ENCODE measurements at regions not wholly inside any gene's neighbourhood (a gene's known extent, or its start where the extent isn't known, plus 50 kb on each side); places are given as distances from the start of the nearest gene placed in this dataset.

DNA sequence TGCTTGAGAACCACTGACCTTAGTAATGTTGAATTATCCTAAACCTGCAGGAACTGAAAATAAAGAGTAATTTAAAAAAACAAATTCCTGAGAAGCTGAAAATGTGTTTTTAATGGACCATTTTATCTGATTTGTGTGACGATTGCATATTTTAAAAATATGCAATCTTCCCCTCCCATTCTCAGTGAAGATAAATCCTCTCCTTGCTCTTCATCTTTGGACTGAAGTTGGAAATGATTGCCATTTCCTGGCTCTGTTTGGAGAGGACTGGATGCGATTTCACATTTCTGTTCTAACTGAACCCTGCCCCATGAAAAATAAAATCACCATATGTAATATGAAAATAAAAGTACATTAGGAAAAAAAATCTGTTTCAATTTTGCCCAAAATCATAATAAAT, 216.3 kb downstream of the SLC6A15 start:
- no peaks in the 10 kb centered on the region for H3K4me1 ChIP-seq (ENCODE audit: insufficient read depth, low read length)
- H3K4me3 ChIP-seq (ENCODE audit: low read length) = no peak overlapping the region
- H3K27me3 ChIP-seq (ENCODE audit: insufficient read depth, low read length) = no peaks in the 10 kb centered on the region
- H3K9me3 ChIP-seq (ENCODE audit: low read length) = no peaks in the 10 kb centered on the region
- H3K36me3 ChIP-seq (ENCODE audit: insufficient read depth, low read length) = no peaks in the 10 kb centered on the region
- no peak overlapping the region for H2AFZ ChIP-seq (ENCODE audit: low read depth, low read length)

DNA sequence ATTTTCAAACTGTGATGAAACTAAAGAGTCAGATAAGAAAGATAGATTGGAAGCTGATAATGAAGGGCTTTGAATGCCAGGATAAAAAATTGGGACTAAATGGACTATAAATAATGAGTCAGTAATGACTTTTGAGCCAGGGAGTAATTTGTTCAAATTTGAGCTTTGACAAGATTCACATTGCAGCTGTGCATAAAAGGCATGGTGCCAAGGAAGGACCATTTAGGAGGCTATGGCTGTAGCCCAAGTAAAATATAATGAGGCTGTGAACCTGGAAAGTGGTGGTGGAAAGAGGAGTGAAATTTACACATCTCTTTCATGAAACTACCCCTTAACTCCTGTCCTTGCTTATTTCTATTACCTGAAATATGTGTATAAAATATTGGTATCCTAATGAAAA, 218.5 kb downstream of the SLC6A15 start:
- Histone ChIP-seq H3K4me1 (ENCODE audit: insufficient read depth, low read length) (no peaks in the 10 kb centered on the region), H3K36me3 (ENCODE audit: insufficient read depth, low read length) (no peaks in the 10 kb centered on the region), H2AFZ (ENCODE audit: low read depth, low read length) (no peak overlapping the region), H3K9me3 (ENCODE audit: low read length) (no peaks in the 10 kb centered on the region), H3K4me3 (ENCODE audit: low read length) (no peak overlapping the region), H3K27me3 (ENCODE audit: insufficient read depth, low read length) (no peaks in the 10 kb centered on the region)

DNA sequence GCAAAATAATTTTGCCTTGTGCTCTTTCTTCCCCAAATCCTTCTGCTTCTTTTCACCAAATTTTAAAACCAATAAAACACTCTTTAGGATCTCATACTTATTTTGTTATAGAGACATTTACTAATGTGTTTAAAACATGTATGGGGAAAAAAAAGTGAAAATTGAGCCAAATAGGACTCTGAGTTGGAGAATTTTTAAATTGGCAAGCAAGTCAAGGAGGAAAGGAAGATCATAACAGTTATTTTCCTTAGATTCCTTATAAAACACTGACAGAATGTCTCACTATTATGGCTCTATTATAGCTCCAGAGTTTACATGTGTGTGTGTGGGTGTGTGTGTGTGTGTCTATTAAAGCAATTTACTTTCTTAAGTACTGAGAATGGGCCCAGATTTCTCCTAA, 220.5 kb downstream of the SLC6A15 start:
- no peaks in the 10 kb centered on the region for H3K4me1 ChIP-seq (ENCODE audit: insufficient read depth, low read length)
- H3K27me3 ChIP-seq (ENCODE audit: insufficient read depth, low read length) = no peaks in the 10 kb centered on the region
- no peak overlapping the region for H3K4me3 ChIP-seq (ENCODE audit: low read length)
- no peak overlapping the region for H2AFZ ChIP-seq (ENCODE audit: low read depth, low read length)
- no peaks in the 10 kb centered on the region for H3K9me3 ChIP-seq (ENCODE audit: low read length)
- no peaks in the 10 kb centered on the region for H3K36me3 ChIP-seq (ENCODE audit: insufficient read depth, low read length)

DNA sequence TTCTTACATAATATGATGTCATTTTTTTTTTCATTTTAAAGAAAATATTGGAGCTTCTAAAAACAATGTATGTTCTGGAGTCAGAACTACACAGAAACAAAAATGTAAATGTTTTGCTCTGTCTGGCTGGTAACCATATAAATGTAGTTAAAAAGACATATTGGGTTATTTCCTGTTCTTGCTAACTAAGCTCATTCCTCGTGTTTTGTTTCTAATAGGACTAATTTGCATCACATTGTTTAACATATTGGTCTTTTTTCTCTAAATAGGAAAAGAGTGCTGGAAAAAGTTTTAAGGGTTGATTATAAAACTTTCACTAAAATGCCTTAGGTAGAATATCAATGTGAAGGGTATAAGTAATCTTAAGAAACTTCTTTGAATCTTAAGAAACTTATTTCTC, 221.3 kb downstream of the SLC6A15 start:
- Histone ChIP-seq H3K4me3 (ENCODE audit: low read length) (no peak overlapping the region), H3K9me3 (ENCODE audit: low read length) (no peaks in the 10 kb centered on the region), H2AFZ (ENCODE audit: low read depth, low read length) (no peak overlapping the region), H3K4me1 (ENCODE audit: insufficient read depth, low read length) (no peaks in the 10 kb centered on the region), H3K27me3 (ENCODE audit: insufficient read depth, low read length) (no peaks in the 10 kb centered on the region), H3K36me3 (ENCODE audit: insufficient read depth, low read length) (no peaks in the 10 kb centered on the region)

DNA sequence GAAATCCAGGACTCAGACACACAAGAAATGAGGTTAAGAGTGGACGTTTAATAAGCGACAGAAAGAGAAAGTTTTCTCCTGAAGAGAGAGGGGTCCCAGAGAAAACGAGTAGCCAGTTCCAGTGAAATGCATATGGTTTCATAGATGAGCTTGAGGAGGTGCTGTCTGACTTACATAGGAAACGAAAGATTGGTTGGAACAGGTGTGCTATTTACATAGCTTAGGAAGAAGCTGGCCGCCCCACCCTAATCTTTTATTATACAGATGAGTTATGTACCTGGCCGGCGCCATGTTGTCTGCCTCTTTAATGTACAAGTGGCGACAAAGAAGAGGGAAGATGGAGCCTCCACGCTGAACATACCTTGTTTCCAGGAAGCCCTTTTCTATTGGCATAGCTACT, 223.0 kb downstream of the SLC6A15 start:
- Histone ChIP-seq H3K4me3 (ENCODE audit: low read length) (no peak overlapping the region), H3K27me3 (ENCODE audit: insufficient read depth, low read length) (no peaks in the 10 kb centered on the region), H3K9me3 (ENCODE audit: low read length) (no peaks in the 10 kb centered on the region), H3K4me1 (ENCODE audit: insufficient read depth, low read length) (no peaks in the 10 kb centered on the region), H2AFZ (ENCODE audit: low read depth, low read length) (no peak overlapping the region), H3K36me3 (ENCODE audit: insufficient read depth, low read length) (no peaks in the 10 kb centered on the region)

DNA sequence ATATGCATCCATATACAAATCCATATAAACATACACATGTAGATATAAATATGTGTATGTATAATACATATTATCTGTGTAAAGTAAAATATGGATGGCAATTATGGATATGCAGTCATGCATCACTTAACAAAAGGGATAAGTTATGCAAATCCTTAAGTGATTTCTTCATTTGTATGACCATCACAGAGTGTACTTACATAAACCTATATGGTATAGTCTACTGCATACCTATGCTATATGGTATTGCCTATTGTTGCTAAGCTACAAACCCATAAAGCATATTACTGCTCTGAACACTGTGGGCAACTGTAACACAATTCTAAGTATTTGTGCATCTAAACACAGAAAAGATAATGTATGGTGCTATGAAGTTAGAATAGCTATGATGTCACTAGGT, 227.2 kb downstream of the SLC6A15 start:
- Histone ChIP-seq H3K4me3 (ENCODE audit: low read length) (no peak overlapping the region), H3K9me3 (ENCODE audit: low read length) (no peaks in the 10 kb centered on the region), H3K4me1 (ENCODE audit: insufficient read depth, low read length) (no peaks in the 10 kb centered on the region), H2AFZ (ENCODE audit: low read depth, low read length) (no peak overlapping the region), H3K36me3 (ENCODE audit: insufficient read depth, low read length) (no peaks in the 10 kb centered on the region), H3K27me3 (ENCODE audit: insufficient read depth, low read length) (no peaks in the 10 kb centered on the region)

DNA sequence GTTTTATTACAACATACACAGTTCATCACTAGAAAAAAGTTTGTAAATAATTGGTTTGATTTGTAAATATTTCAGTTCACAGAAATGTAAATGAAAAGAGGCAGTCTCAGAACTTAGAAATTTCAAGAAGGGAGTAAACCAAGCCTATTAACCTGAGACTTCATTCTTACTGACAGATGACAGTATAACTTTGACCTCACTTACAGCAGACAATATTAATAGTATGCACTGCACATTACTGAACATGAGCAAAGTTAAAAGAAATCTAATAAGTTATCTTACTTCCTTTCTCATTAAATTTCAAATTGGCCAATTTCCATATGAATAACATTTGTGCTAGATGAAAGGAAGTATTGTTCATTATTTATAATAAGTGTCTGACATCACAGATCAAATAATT, 235.8 kb downstream of the SLC6A15 start:
- Histone ChIP-seq H2AFZ (ENCODE audit: low read depth, low read length) (no peak overlapping the region), H3K9me3 (ENCODE audit: low read length) (no peaks in the 10 kb centered on the region), H3K4me3 (ENCODE audit: low read length) (no peak overlapping the region), H3K27me3 (ENCODE audit: insufficient read depth, low read length) (no peaks in the 10 kb centered on the region), H3K4me1 (ENCODE audit: insufficient read depth, low read length) (peaks cover 12% of the 10 kb centered on the region), H3K36me3 (ENCODE audit: insufficient read depth, low read length) (no peaks in the 10 kb centered on the region)

DNA sequence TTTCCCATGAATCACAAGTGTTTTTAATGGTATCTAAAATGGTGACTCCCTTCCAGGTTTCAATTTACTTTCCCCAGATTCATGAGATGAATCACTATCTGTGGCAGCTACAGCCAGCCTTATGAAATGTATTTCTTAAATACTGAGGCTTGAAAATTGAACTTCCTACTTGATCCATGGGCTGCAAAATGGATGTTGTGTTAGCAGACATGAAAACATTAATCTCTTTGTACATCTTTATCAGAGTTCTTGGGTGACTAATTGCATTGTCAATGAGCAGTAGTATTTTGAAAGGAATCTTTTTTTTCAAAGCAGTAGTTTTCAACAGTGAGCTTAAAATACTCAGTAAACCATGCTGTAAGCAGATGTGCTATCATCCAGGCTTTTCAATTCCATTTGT, 250.8 kb downstream of the SLC6A15 start:
- H3K4me3 ChIP-seq (ENCODE audit: low read length) = no peak overlapping the region
- H3K36me3 ChIP-seq (ENCODE audit: insufficient read depth, low read length) = no peaks in the 10 kb centered on the region
- no peak overlapping the region for H2AFZ ChIP-seq (ENCODE audit: low read depth, low read length)
- H3K4me1 ChIP-seq (ENCODE audit: insufficient read depth, low read length) = no peaks in the 10 kb centered on the region
- H3K9me3 ChIP-seq (ENCODE audit: low read length) = no peaks in the 10 kb centered on the region
- H3K27me3 ChIP-seq (ENCODE audit: insufficient read depth, low read length) = no peaks in the 10 kb centered on the region

DNA sequence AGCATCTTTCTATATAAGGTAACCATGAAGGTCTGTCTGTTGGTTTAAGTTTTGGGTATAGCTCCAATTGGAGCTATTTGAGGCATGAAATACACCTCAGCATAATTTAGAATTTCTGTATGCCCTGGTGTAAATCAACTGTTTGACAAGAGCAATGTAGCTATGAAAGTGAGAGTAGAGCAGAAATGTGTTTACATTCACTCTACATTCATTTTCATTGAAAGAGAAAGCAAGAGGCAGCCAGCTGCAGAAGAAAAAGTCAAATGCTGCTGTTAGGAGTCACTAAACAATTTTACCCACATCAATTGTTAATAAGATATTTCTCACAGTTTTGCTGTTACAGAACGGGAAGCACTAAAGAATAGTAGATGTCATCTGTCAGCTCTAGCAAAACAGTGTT, 252.5 kb downstream of the SLC6A15 start:
- Histone ChIP-seq H3K4me3 (ENCODE audit: low read length) (no peak overlapping the region), H3K27me3 (ENCODE audit: insufficient read depth, low read length) (no peaks in the 10 kb centered on the region), H3K4me1 (ENCODE audit: insufficient read depth, low read length) (no peaks in the 10 kb centered on the region), H2AFZ (ENCODE audit: low read depth, low read length) (no peak overlapping the region), H3K36me3 (ENCODE audit: insufficient read depth, low read length) (no peaks in the 10 kb centered on the region), H3K9me3 (ENCODE audit: low read length) (no peaks in the 10 kb centered on the region)

DNA sequence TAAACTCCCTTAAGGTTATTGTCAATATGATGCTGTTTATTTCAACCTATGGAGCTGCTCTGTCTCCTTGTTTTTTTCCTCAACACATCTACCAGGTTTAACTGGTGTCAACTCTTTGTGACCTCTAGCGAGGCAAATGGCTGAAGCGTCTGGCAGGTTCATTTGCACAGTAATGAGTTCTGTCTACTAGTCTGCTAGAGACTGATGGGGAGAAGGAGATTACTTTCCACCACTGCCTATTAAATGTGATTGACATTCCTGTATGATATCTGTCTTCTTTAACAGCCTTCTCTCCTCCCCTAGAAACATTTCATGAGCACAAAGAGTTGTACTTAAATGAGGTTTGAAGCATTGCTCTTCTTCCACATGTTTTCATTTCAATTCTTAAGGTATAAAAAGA, 253.7 kb downstream of the SLC6A15 start:
- no peaks in the 10 kb centered on the region for H3K4me1 ChIP-seq (ENCODE audit: insufficient read depth, low read length)
- no peaks in the 10 kb centered on the region for H3K9me3 ChIP-seq (ENCODE audit: low read length)
- no peak overlapping the region for H3K4me3 ChIP-seq (ENCODE audit: low read length)
- H3K27me3 ChIP-seq (ENCODE audit: insufficient read depth, low read length) = no peaks in the 10 kb centered on the region
- H2AFZ ChIP-seq (ENCODE audit: low read depth, low read length) = no peak overlapping the region
- H3K36me3 ChIP-seq (ENCODE audit: insufficient read depth, low read length) = no peaks in the 10 kb centered on the region

DNA sequence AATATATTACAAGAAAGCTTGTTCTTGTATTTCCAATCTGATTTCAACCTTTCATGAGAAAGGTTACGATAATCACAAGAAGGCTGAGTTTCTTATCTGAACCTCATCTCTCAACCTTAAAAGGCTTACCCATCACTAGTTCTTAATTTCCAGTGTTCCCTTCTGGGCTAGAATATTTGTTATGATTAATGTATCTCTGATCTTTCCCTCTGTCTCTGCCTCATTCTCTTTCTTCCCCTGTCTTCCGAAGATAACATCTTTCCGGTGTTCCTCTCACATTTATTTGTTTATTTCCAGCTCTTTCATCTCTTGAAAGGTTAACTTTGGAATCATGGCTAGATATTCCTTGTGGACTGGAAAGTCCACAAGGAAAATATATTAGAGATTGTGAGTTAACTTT, 255.9 kb downstream of the SLC6A15 start:
- Histone ChIP-seq H3K4me3 (ENCODE audit: low read length) (no peak overlapping the region), H3K27me3 (ENCODE audit: insufficient read depth, low read length) (no peaks in the 10 kb centered on the region), H2AFZ (ENCODE audit: low read depth, low read length) (no peak overlapping the region), H3K9me3 (ENCODE audit: low read length) (no peaks in the 10 kb centered on the region), H3K4me1 (ENCODE audit: insufficient read depth, low read length) (peaks cover 4% of the 10 kb centered on the region), H3K36me3 (ENCODE audit: insufficient read depth, low read length) (no peaks in the 10 kb centered on the region)

DNA sequence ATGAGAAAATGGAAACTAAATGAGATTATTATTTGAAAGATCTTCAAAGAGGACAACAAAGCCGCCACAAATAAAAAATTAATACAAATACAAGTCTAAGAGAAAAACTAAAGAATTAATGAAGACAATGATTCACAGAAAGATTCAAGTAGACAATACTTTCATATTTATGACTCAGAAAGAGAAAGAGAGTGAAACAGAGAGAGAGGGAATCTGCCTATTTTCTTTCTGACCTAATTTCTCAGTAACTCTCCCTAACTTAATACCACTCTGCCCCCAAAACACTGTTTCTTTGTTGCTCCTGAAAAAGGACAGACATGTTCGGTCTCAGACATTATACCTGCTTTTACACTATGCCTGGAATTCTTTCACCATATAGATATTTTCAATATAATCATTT, 259.1 kb downstream of the SLC6A15 start:
- H2AFZ ChIP-seq (ENCODE audit: low read depth, low read length) = no peak overlapping the region
- H3K4me3 ChIP-seq (ENCODE audit: low read length) = no peak overlapping the region
- no peaks in the 10 kb centered on the region for H3K36me3 ChIP-seq (ENCODE audit: insufficient read depth, low read length)
- H3K4me1 ChIP-seq (ENCODE audit: insufficient read depth, low read length) = peaks cover 4% of the 10 kb centered on the region
- H3K27me3 ChIP-seq (ENCODE audit: insufficient read depth, low read length) = no peaks in the 10 kb centered on the region
- H3K9me3 ChIP-seq (ENCODE audit: low read length) = no peaks in the 10 kb centered on the region

DNA sequence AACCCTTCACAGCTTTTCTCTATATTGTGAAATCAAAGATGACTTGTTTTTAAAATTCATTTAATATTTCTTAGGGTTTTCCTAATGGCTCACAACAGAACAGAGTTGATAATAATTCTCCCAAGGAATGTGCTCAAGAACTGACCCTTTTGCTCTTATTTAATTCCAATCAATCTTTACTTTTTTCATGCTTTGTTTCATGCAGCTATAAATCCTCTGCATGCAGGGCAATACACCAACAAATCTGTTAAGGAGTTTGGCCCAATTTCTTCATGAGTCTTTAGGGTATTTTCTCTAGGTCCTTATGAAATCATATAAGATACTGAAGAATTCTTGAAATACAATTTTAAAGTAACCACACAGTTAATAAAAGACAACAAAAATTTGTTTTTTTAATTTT, 264.2 kb downstream of the SLC6A15 start:
- Histone ChIP-seq H3K4me1 (ENCODE audit: insufficient read depth, low read length) (peaks cover 4% of the 10 kb centered on the region), H3K4me3 (ENCODE audit: low read length) (no peak overlapping the region), H3K27me3 (ENCODE audit: insufficient read depth, low read length) (no peaks in the 10 kb centered on the region), H2AFZ (ENCODE audit: low read depth, low read length) (peak overlapping the region; percentile 36), H3K9me3 (ENCODE audit: low read length) (no peaks in the 10 kb centered on the region), H3K36me3 (ENCODE audit: insufficient read depth, low read length) (no peaks in the 10 kb centered on the region)

DNA sequence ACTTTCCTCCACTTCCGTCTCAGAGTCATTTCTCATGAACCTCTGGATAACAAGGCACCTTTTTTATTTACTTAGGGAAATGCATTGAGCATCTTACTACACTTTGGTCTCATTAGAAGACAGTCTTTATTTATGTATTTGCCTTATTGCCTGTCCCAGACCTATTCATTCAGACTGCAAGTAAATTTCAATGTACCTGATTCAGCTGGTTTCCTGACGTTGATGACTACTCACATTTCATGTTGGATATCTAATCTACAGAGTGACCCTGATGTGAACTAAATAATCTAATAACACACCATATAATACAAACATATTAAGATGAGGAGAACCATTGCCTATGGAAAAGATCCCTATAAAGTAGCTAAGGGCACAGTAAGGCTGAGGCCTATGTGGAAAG, 267.7 kb downstream of the SLC6A15 start:
- no peaks in the 10 kb centered on the region for H3K27me3 ChIP-seq (ENCODE audit: insufficient read depth, low read length)
- H3K4me1 ChIP-seq (ENCODE audit: insufficient read depth, low read length) = peaks cover 2% of the 10 kb centered on the region
- no peak overlapping the region for H3K4me3 ChIP-seq (ENCODE audit: low read length)
- no peak overlapping the region for H2AFZ ChIP-seq (ENCODE audit: low read depth, low read length)
- H3K9me3 ChIP-seq (ENCODE audit: low read length) = no peaks in the 10 kb centered on the region
- no peaks in the 10 kb centered on the region for H3K36me3 ChIP-seq (ENCODE audit: insufficient read depth, low read length)

Measured in neuron (in vitro differentiated cells).